ENCODE measurements at regions not wholly inside any gene's neighbourhood (a gene's known extent, or its start where the extent isn't known, plus 50 kb on each side); places are given as distances from the start of the nearest gene placed in this dataset.

- no peak overlapping the region for H3K4me3 ChIP-seq (replicated peaks in 1 of 3; ENCODE audit: insufficient read depth in 1 of 3, low read depth in 1 of 3, low read length in 3 of 3)
- DNase-seq (ENCODE audit: low read depth, low spot score) (no peak), FAIRE-seq (no peak)
- H3K79me2 ChIP-seq (ENCODE audit: control insufficient read depth, insufficient read depth, low read length) = no peaks in the 10 kb centered on the region
- peaks cover 9% of the 10 kb centered on the region for H3K9me3 ChIP-seq (replicated peaks; ENCODE audit: control insufficient read depth, insufficient read depth, low read length)
- H3K4me1 ChIP-seq (ENCODE audit: control insufficient read depth, extremely low read depth, insufficient read depth, low read length) = no peaks in the 10 kb centered on the region
- no peak overlapping the region for H3K4me2 ChIP-seq (ENCODE audit: insufficient read depth, low read length)
- no peak overlapping the region for H3K9ac ChIP-seq (replicated peaks; ENCODE audit: extremely low read depth, insufficient read depth, low read length)
- TF ChIP-seq MAX (IDR thresholded peaks at IDR 0.05; ENCODE audit: insufficient read depth, insufficient read length) (no peak), MYC (IDR thresholded peaks at IDR 0.05; ENCODE audit: low read depth, low read length) (no peak), POLR2AphosphoS5 (IDR thresholded peaks at IDR 0.05; ENCODE audit: insufficient read depth, low read depth, low read length) (no peak), JUN (IDR thresholded peaks at IDR 0.05; ENCODE audit: borderline replicate concordance, insufficient read depth, insufficient read length, low read depth) (no peak), EZH2 (IDR thresholded peaks at IDR 0.05; ENCODE audit: borderline replicate concordance, low read depth, low read length, severe bottlenecking) (no peak), POLR2A (IDR thresholded peaks at IDR 0.05; ENCODE audit: low read depth, low read length) (no peak), GATA2 (IDR thresholded peaks at IDR 0.05; ENCODE audit: insufficient read depth, insufficient read length, low read depth, low read length) (no peak)
- dilution Hi-C loops (cut with MboI; ENCODE audit: extremely low pct_ligation_motif_present, low sequenced_read_pairs) = no loop called here
- H4K20me1 ChIP-seq (replicated peaks; ENCODE audit: control insufficient read depth, extremely low read depth, insufficient read depth, low read length) = no peaks in the 10 kb centered on the region
- H3K27me3 ChIP-seq (ENCODE audit: control insufficient read depth in 2 of 2, insufficient read depth in 2 of 2, low read length in 2 of 2) = no peaks in the 10 kb centered on the region
- H3K27ac ChIP-seq (ENCODE audit: insufficient read depth, low read depth, low read length) = no peak overlapping the region
- H3K36me3 ChIP-seq (ENCODE audit: control insufficient read depth in 2 of 2, extremely low read depth in 1 of 2, insufficient read depth in 2 of 2, low read length in 2 of 2) = no peaks in the 10 kb centered on the region
- no TSS peak for BruUV-seq (replicated peaks)
- H2AFZ ChIP-seq (ENCODE audit: low read depth, low read length) = no peak overlapping the region
- ChIA-PET CTCF (no interaction called here), POLR2A (no interaction called here)
- intact Hi-C loops (cut with micrococcal nuclease) = no loop called here
- H3K9me1 ChIP-seq (replicated peaks; ENCODE audit: control insufficient read depth, extremely low read depth, insufficient read depth, low read length) = no peaks in the 10 kb centered on the region
These were observed 306.3 kb upstream of the SGCD start for GRCh38 chr5:156020647-156021046.

GRCh38 chr5:156021866-156022265 lies 305.1 kb upstream of the SGCD start:
- Histone ChIP-seq H2AFZ (ENCODE audit: low read depth, low read length) (no peak overlapping the region), H3K9ac (replicated peaks; ENCODE audit: extremely low read depth, insufficient read depth, low read length) (no peak overlapping the region), H3K9me3 (replicated peaks; ENCODE audit: control insufficient read depth, insufficient read depth, low read length) (peaks cover 9% of the 10 kb centered on the region), H3K36me3 (ENCODE audit: control insufficient read depth in 2 of 2, extremely low read depth in 1 of 2, insufficient read depth in 2 of 2, low read length in 2 of 2) (no peaks in the 10 kb centered on the region), H3K9me1 (replicated peaks; ENCODE audit: control insufficient read depth, extremely low read depth, insufficient read depth, low read length) (no peaks in the 10 kb centered on the region), H3K4me2 (ENCODE audit: insufficient read depth, low read length) (no peak overlapping the region), H3K79me2 (ENCODE audit: control insufficient read depth, insufficient read depth, low read length) (no peaks in the 10 kb centered on the region), H3K27ac (ENCODE audit: insufficient read depth, low read depth, low read length) (no peak overlapping the region), H3K27me3 (ENCODE audit: control insufficient read depth in 2 of 2, insufficient read depth in 2 of 2, low read length in 2 of 2) (no peaks in the 10 kb centered on the region), H3K4me3 (replicated peaks in 1 of 3; ENCODE audit: insufficient read depth in 1 of 3, low read depth in 1 of 3, low read length in 3 of 3) (no peak overlapping the region), H4K20me1 (replicated peaks; ENCODE audit: control insufficient read depth, extremely low read depth, insufficient read depth, low read length) (no peaks in the 10 kb centered on the region), H3K4me1 (ENCODE audit: control insufficient read depth, extremely low read depth, insufficient read depth, low read length) (no peaks in the 10 kb centered on the region)
- dilution Hi-C loops (cut with MboI; ENCODE audit: extremely low pct_ligation_motif_present, low sequenced_read_pairs) = no loop called here
- DNase-seq (ENCODE audit: low read depth, low spot score) (no peak), FAIRE-seq (no peak)
- intact Hi-C loops (cut with micrococcal nuclease) = no loop called here
- BruUV-seq (replicated peaks) = no TSS peak
- ChIA-PET POLR2A (no interaction called here), CTCF (no interaction called here)
- TF ChIP-seq CTCF (IDR thresholded peaks at IDR 0.05; ENCODE audit: extremely low read depth in 1 of 2, insufficient read depth in 1 of 2, low read depth in 1 of 2, low read length in 2 of 2) (no peak), POLR2AphosphoS5 (IDR thresholded peaks at IDR 0.05; ENCODE audit: insufficient read depth, low read depth, low read length) (no peak)

Data from endothelial cell of umbilical vein (primary cell).